ENCODE measurements at regions not wholly inside any gene's neighbourhood (a gene's known extent, or its start where the extent isn't known, plus 50 kb on each side); places are given as distances from the start of the nearest gene placed in this dataset.

DNA sequence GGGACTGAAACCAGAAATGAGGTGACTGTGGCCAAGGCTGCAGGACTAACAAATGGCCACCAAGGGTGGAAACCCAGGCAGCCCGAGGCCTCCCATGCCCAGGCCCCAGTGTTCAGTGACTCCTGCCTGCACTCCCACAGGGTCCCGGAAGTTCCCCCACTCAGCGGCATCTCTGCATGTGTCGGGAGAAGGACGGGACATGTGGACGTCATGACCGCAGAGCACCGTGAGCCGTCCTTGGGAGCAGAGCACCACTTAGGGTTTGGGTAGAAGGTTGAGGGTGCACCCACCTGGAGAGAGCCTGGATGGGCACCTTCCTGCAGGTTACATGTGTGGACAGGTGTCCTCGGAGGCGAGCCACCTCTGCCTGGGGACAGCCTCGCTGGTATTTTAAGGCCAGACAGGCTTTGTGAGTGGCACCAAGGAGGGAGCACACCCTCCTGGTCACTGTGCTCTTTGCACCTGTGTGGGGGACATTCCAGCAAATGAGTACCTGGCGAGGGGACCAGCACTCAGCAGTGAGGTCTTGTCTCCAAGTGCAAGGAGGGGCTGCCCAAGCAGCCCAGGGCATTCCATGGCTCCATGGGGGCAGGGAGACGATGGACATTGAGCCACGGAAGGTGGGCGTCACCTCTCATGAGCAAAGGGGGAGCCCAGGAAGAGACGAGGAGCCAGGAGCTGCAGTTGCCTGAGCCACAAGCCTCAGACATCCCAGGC is 95.3 kb upstream of the TCERG1L start:
- TF ChIP-seq, protein P1, sequence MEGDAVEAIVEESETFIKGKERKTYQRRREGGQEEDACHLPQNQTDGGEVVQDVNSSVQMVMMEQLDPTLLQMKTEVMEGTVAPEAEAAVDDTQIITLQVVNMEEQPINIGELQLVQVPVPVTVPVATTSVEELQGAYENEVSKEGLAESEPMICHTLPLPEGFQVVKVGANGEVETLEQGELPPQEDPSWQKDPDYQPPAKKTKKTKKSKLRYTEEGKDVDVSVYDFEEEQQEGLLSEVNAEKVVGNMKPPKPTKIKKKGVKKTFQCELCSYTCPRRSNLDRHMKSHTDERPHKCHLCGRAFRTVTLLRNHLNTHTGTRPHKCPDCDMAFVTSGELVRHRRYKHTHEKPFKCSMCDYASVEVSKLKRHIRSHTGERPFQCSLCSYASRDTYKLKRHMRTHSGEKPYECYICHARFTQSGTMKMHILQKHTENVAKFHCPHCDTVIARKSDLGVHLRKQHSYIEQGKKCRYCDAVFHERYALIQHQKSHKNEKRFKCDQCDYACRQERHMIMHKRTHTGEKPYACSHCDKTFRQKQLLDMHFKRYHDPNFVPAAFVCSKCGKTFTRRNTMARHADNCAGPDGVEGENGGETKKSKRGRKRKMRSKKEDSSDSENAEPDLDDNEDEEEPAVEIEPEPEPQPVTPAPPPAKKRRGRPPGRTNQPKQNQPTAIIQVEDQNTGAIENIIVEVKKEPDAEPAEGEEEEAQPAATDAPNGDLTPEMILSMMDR (conservative IDR thresholded peaks at IDR 0.05; ENCODE audit: low read depth, low read length), result no peak
- DNase-seq (ENCODE audit: low read depth), result no peak
- no peak overlapping the region for H3K4me3 ChIP-seq (ENCODE audit: low read depth, low read length)

DNA sequence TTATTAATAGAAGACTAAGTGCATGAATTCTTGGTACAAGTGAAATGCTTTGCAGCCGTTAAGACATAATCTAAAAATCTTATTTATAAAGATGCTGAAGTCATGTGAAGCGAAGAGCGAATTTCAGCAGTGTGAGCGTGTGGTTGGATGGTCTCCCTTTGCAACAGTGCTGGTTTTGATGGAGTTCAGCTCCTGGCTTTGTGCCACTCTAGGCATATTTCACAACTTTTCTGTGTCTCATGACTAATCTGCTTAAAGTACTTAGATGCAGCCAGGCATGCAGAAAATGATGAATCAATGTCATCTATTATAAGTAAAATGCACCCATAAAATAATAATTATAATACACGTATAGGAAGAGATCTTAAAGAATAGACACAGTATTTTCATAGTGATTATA is 107.2 kb upstream of the TCERG1L start:
- no peak for DNase-seq (ENCODE audit: low read depth)
- TF ChIP-seq, protein P1 (conservative IDR thresholded peaks at IDR 0.05; ENCODE audit: low read depth, low read length), result no peak
- H3K4me3 ChIP-seq (ENCODE audit: low read depth, low read length), result no peak overlapping the region

DNA sequence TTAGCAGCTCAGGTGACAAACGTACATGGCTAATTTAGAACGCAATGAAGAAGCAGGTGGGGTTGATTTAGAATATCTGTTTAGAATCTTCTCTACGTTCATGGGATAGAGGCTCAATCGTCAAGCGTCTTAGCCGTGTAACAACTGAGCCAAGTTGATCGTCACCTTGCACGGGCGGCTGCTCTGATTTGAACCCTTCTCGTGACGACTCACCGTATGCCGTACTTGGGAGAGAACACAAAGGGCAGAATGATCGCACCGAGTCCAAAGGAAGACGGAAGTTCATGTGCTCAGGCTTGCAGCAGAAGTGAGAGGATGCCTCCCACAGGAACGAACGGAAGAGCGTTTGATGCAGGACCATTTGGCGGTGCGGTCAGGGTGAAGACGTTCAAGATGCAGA is 108.3 kb upstream of the TCERG1L start:
- TF ChIP-seq, protein P1 (conservative IDR thresholded peaks at IDR 0.05; ENCODE audit: low read depth, low read length), result no peak
- no peak overlapping the region for H3K4me3 ChIP-seq (ENCODE audit: low read depth, low read length)
- no peak for DNase-seq (ENCODE audit: low read depth)

DNA sequence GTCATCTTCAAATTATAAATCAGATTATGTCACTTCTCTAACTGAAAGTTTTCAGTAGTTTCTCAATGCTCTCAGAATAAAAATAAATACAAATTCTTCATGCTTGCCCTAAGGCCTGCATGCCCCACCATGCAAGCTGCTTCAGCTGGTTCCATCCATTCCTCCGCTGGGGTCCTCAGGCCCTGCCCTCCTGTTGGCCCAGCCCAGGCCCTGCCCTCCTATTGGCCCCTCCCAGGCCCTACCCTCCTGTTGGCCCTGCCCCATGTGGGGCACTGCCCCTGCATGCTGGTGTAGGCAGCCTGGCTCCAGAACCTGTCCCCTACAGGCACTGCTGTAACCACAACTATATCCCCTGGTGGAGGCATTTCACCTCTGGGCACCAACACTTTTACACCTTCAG is 109.3 kb upstream of the TCERG1L start:
- no peak for DNase-seq (ENCODE audit: low read depth)
- H3K4me3 ChIP-seq (ENCODE audit: low read depth, low read length), result no peak overlapping the region
- TF ChIP-seq, protein P1 (conservative IDR thresholded peaks at IDR 0.05; ENCODE audit: low read depth, low read length), result no peak

DNA sequence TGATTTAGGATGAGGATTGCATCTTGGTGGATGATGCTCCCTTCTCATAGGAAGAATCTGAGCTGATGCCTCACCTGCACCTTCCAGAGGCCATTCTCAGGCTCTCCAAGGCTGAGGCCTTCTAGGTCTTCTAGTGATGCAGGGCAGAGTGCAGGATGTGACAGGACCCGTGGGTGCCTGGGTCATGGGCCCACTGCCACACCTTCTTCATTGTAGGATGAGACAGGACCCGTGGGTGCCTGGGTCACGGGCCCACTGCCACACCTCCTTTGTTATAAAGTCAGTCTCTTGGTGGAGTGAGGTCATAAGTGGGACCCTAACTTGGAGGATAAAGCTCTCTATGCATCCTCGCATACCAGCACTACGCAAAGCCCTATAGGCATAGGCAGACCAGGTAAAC is 109.9 kb upstream of the TCERG1L start:
- DNase-seq (ENCODE audit: low read depth), result no peak
- TF ChIP-seq, protein P1 (conservative IDR thresholded peaks at IDR 0.05; ENCODE audit: low read depth, low read length), result no peak
- no peak overlapping the region for H3K4me3 ChIP-seq (ENCODE audit: low read depth, low read length)

DNA sequence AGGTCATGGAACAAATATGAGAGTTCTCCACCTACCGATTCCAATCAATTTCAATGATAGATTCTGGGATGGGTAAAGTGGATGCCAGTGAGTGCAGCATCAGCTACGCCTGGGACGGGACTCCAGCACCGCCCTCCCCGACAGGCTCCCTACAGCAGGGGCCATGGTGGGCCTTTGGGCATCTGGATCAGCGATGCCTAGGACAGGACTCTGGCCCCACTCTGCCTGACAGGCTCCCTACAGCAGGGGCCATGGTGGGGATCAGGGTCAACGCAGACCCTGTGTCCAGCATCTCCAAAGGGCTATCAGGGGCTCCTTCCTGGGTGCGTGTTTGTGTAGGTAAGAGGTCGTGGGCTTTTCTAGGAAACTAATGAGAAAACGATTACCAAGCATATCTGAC is 111.2 kb upstream of the TCERG1L start:
- DNase-seq (ENCODE audit: low read depth), result no peak
- TF ChIP-seq, protein P1 (conservative IDR thresholded peaks at IDR 0.05; ENCODE audit: low read depth, low read length), result no peak
- H3K4me3 ChIP-seq (ENCODE audit: low read depth, low read length), result no peak overlapping the region

DNA sequence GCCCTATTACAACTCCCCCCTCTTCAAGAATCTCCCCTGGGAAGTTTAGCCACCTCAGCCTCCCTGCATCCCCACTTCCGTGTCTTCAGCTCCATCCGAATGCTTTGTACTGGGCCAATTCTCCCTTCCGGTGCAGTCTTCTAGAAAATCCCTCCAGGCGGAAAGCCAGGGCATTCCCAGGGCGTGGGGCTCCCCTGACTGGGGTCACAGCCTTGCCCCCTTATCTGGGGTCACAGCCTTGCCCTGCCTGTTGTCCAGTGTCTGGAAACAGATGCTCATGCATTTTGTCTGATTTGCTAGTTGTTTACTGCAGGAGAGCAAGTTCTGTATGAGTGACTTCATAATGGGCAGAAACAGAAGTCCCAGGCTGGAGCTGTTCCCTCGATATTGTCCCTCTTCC is 112.5 kb upstream of the TCERG1L start:
- DNase-seq (ENCODE audit: low read depth), result no peak
- TF ChIP-seq, protein P1 (conservative IDR thresholded peaks at IDR 0.05; ENCODE audit: low read depth, low read length), result no peak
- H3K4me3 ChIP-seq (ENCODE audit: low read depth, low read length), result no peak overlapping the region

Data from epithelial cell of proximal tubule (primary cell).